RWPE2 (cell line): ENCODE measurements at regions not wholly inside any gene's neighbourhood (a gene's known extent, or its start where the extent isn't known, plus 50 kb on each side); places are given as distances from the start of the nearest gene placed in this dataset.
"Not testable (repeated sequence)": the region's sequence is repeated elsewhere in the genome, so short reads cannot be mapped to it uniquely, and the experiment has no call there.

Source experiments
- ATAC-seq: fragments of 200-7000 bp; cut with Tn5 transposase; 3 replicates; pipeline ENCODE4 v1.9.1; 2021; ENCODE audit warnings: low read depth
- DNase-seq: peaks from one replicate; pipeline ENCODE4 v3.0.0-alpha.2; 2020; ENCODE audit warnings: low spot score
- H3K27ac ChIP-seq: fragments of 450-650 bp; 2 replicates; pipeline ENCODE4 v1.5.1; 2017; ENCODE audit warnings: mild to moderate bottlenecking; ENCODE audit not compliant: poor library complexity, severe bottlenecking
- H3K27me3 ChIP-seq: fragments of 250-450 bp; sonication (Bioruptor Pico); 2 replicates; pipeline ENCODE4 v1.5.1; 2021; ENCODE audit warnings: mild to moderate bottlenecking, moderate library complexity; ENCODE audit not compliant: insufficient read depth, poor library complexity, severe bottlenecking
- H3K36me3 ChIP-seq: fragments of 250-450 bp; sonication (Bioruptor Pico); 2 replicates; pipeline ENCODE4 v1.5.1; 2020; ENCODE audit warnings: low read depth, mild to moderate bottlenecking, moderate library complexity
- H3K4me1 ChIP-seq: fragments of 250-450 bp; sonication (Bioruptor Pico); 2 replicates; pipeline ENCODE4 v1.5.1; 2021; ENCODE audit warnings: mild to moderate bottlenecking, moderate library complexity; ENCODE audit not compliant: insufficient read depth, poor library complexity, severe bottlenecking
- H3K4me3 ChIP-seq: fragments of 250-450 bp; sonication (Bioruptor Pico); 2 replicates; pipeline ENCODE4 v1.5.1; 2021; ENCODE audit warnings: mild to moderate bottlenecking, moderate library complexity; ENCODE audit not compliant: severe bottlenecking
- H3K9me3 ChIP-seq: fragments of 250-450 bp; sonication (Bioruptor Pico); 2 replicates; pipeline ENCODE4 v1.5.1; 2021; ENCODE audit warnings: mild to moderate bottlenecking, moderate library complexity; ENCODE audit not compliant: severe bottlenecking
- CTCF ChIP-seq: fragments of 450-650 bp; IDR thresholded peaks from one replicate; pipeline ENCODE4 v1.5.1; 2017; ENCODE audit warnings: mild to moderate bottlenecking, moderate library complexity; ENCODE audit not compliant: poor library complexity, severe bottlenecking

GRCh38 chr13:30837227-30838159, 68.6 kb upstream of the MEDAG start:
- no peak overlapping the region for H3K4me3 ChIP-seq
- no peaks in the 10 kb centered on the region for H3K9me3 ChIP-seq
- DNase-seq, result no peak
- H3K36me3 ChIP-seq, result no peaks in the 10 kb centered on the region
- ATAC-seq, result no peak
- H3K4me1 ChIP-seq, result peaks cover 15% of the 10 kb centered on the region
- H3K27ac ChIP-seq, result no peak overlapping the region
- no peak for TF ChIP-seq CTCF
- no peaks in the 10 kb centered on the region for H3K27me3 ChIP-seq

- not testable (repeated sequence) for H3K4me3 ChIP-seq, ATAC-seq, H3K27me3 ChIP-seq, H3K36me3 ChIP-seq, H3K27ac ChIP-seq, H3K4me1 ChIP-seq, DNase-seq, H3K9me3 ChIP-seq
Measured at GRCh38 chr13:30839636-30840035, 66.4 kb upstream of the MEDAG start.

GRCh38 chr13:30840515-30840914, 65.6 kb upstream of the MEDAG start:
- Histone ChIP-seq H3K27ac (no peak overlapping the region), H3K4me3 (no peak overlapping the region), H3K27me3 (no peaks in the 10 kb centered on the region), H3K4me1 (no peaks in the 10 kb centered on the region), H3K9me3 (no peaks in the 10 kb centered on the region), H3K36me3 (no peaks in the 10 kb centered on the region)
- no peak for TF ChIP-seq CTCF
- DNase-seq (no peak), ATAC-seq (no peak)

- Histone ChIP-seq H3K27me3 (no peaks in the 10 kb centered on the region), H3K4me1 (peaks cover 5% of the 10 kb centered on the region), H3K27ac (no peak overlapping the region), H3K9me3 (no peaks in the 10 kb centered on the region), H3K36me3 (no peaks in the 10 kb centered on the region), H3K4me3 (no peak overlapping the region)
- TF ChIP-seq CTCF, result no peak
- DNase-seq (no peak), ATAC-seq (no peak)
Measured at GRCh38 chr13:30841154-30841553, 64.9 kb upstream of the MEDAG start.

GRCh38 chr13:30843548-30843947, 62.5 kb upstream of the MEDAG start:
- ATAC-seq (no peak), DNase-seq (no peak)
- Histone ChIP-seq H3K4me3 (no peak overlapping the region), H3K4me1 (peaks cover 9% of the 10 kb centered on the region), H3K27ac (no peak overlapping the region), H3K27me3 (no peaks in the 10 kb centered on the region), H3K9me3 (no peaks in the 10 kb centered on the region), H3K36me3 (no peaks in the 10 kb centered on the region)
- TF ChIP-seq CTCF, result no peak
